IMR-90 (cell line): ENCODE measurements at regions not wholly inside any gene's neighbourhood (a gene's known extent, or its start where the extent isn't known, plus 50 kb on each side); places are given as distances from the start of the nearest gene placed in this dataset.

ENCODE experiments used
- BHLHE40 ChIP-seq: fragments of 150-350 bp; IDR thresholded peaks from 2 replicates; pipeline ENCODE4 v1.6.1; 2016; ENCODE audit warnings: mild to moderate bottlenecking, low read depth, low read length
- POLR2A ChIP-seq: IDR thresholded peaks from 2 replicates; pipeline ENCODE4 v1.6.1; 2012; ENCODE audit warnings: mild to moderate bottlenecking, low read depth, low read length
- RAD21 ChIP-seq: IDR thresholded peaks from 2 replicates; pipeline ENCODE4 v1.6.1; 2012; ENCODE audit warnings: low read length, improper control_type of control experiment
- TF ChIP-seq, protein P1 (sequence below): conservative IDR thresholded peaks from 2 replicates; pipeline ENCODE4 v1.5.1; 2012; ENCODE audit warnings: mild to moderate bottlenecking, low read depth, low read length, improper control_type of control experiment

DNA sequence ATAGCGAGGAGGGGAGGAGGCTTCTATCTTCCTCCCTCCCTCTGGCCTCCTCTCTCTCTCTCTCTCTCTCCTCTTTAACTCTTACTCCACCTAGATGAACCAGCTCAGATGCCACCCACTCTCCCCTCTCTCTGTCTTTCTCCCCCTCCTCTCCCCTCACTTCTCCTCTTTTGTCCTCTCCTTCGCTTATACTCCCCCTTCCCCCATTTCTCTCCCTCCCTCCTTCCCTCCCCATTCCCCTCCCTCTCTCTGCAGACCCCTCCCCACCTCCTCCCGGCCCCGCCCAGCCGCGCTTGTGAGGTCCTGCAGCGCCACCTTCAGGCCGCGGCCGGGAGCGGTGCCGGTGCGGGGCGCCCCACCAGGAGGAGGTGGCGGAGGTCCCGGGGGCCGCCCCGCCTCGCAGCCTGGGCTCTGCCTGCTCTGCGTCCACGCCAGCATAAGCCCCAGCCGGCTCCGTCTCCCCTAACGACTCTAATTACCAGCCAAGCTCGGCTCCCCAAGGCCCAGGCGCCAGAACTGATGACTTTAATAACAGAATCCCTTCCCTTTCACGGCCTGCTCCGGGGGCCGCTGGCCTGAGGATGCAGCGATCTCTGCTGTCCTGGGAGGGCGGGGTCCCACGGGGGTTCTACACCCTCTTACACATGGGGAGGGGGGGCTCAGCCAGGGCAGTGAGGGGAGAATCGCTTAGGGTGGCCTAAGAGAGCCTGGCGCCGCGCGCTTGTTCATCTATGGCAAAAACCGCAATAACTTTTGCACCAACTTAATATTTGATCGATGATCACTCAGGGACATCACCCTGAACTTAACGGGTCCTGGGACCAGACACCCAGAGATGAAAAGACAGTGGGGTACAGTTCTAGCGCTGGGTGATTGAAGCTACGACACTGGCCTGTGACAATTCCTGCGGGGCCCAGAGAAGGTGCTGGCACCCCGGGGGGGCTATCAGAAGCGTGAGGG, 637.3 kb downstream of the MATN1 start:
- TF ChIP-seq, protein P1, sequence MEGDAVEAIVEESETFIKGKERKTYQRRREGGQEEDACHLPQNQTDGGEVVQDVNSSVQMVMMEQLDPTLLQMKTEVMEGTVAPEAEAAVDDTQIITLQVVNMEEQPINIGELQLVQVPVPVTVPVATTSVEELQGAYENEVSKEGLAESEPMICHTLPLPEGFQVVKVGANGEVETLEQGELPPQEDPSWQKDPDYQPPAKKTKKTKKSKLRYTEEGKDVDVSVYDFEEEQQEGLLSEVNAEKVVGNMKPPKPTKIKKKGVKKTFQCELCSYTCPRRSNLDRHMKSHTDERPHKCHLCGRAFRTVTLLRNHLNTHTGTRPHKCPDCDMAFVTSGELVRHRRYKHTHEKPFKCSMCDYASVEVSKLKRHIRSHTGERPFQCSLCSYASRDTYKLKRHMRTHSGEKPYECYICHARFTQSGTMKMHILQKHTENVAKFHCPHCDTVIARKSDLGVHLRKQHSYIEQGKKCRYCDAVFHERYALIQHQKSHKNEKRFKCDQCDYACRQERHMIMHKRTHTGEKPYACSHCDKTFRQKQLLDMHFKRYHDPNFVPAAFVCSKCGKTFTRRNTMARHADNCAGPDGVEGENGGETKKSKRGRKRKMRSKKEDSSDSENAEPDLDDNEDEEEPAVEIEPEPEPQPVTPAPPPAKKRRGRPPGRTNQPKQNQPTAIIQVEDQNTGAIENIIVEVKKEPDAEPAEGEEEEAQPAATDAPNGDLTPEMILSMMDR, result peak; percentile 73
- TF ChIP-seq POLR2A (no peak), RAD21 (peak; percentile 74), BHLHE40 (no peak)
